ENCODE measurements at regions not wholly inside any gene's neighbourhood (a gene's known extent, or its start where the extent isn't known, plus 50 kb on each side); places are given as distances from the start of the nearest gene placed in this dataset.

- no peak for DNase-seq
Observed at GRCh38 chr6:41404182-41404845, 68.9 kb downstream of the NCR2 start.

DNA sequence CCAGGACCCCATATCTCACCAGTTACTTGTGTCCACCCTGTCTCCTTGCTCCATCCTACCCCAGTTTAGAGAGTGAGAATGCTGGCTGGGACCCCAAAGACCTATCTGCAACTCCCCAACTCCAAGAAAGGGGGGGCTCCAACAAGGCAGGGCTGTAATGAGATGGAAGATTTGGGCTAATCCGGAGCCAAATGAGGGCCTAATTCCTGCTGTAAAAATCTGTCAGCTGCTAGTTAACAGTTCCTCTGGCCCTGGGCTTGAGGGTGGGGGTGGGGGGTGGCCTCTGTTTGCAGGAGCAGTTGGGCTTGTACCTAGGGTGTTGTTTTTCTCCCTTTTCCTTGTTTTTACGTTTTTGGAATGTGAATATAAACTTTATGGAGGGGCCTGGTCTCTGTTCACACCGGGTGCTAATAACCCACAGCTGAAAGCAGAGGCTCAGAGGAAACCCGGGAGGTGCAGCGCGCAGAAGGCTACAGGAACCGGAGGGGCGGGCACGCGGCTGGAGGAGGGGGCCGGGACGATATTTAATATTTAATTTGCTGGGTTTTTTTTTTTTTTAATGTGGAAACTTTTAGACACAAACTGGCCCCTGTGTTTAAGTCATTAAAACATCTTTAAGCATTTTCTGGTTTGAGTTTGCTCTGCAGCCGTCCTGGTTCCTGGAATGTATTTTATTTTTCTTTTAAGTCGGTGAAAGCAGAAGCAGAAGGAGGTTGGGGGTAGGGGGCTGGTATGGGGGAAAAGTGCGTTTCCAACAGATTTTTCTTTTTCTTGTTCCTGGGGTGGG lies 70.7 kb downstream of the NCR2 start:
- no peak for DNase-seq

- no peak for DNase-seq
Observed at GRCh38 chr6:41406728-41407489, 71.5 kb downstream of the NCR2 start.

DNA sequence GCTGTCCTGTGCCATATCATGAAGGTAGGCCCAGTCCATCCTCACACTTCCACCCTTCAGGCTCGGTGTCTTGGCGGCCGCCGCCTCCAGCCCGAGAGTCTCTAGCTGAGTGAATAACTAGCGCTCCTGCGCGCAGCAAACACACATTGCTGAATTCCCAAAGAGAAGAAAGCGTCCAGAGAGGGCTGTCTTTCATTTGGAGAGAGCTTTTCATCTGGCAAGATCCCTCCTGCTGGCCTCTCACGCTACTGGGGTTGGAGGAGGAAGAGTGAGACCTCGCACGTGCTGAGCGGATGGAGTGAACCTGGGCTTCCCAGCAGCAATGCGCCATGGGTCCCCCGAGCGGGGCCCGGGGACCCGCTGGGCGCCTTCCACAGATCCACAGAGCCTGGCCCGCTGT lies 73.2 kb downstream of the NCR2 start:
- DNase-seq, result no peak

DNA sequence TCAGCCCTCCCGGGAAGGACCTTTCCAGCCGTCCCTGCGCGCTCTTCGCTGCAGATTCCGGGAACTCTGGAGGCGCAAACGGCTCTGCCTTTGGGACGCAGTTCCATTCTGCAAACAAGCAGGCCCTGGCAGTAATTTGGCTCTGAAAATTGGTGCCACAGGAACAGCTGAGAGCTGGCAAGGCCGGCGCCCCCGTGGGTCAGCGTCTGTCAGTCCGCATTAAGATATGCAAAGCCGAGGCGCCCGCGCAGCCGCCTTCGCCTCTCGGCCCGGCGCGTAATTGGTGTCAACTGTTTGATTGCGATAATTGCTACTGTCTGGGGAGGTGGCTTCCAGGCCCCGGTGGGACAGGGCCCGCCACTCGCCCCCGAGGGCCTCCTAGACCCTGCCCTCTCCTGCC lies 73.6 kb downstream of the NCR2 start:
- DNase-seq, result no peak

GRCh38 chr6:41409489-41409888 lies 74.1 kb downstream of the NCR2 start:
- DNase-seq, result no peak

GRCh38 chr6:41411961-41412360 lies 76.6 kb downstream of the NCR2 start:
- no peak for DNase-seq

- DNase-seq, result no peak
Observed at GRCh38 chr6:41413250-41413649, 77.8 kb downstream of the NCR2 start.

GRCh38 chr6:41416501-41416837 lies 81.1 kb downstream of the NCR2 start:
- DNase-seq, result no peak

DNA sequence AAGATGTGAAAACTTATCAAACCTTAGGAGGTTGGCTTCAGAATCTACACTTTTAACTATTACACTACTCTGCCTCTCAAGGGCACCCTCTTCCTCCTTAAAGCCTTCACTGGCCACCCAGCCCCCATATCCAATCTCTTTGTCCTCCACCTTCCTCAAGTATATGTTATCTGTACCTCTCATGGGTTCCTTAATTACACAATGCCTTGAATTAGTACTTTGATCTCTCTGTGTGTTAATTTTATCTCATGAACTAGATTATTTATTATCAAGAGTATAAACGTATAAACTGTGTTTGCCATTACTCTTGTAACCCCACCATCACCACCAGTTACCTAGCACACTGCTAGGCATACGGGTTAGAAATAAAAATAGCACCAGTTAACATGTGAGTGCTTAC lies 83.3 kb downstream of the NCR2 start:
- DNase-seq, result no peak

GRCh38 chr6:41419385-41419784 lies 84.0 kb downstream of the NCR2 start:
- DNase-seq, result no peak

DNA sequence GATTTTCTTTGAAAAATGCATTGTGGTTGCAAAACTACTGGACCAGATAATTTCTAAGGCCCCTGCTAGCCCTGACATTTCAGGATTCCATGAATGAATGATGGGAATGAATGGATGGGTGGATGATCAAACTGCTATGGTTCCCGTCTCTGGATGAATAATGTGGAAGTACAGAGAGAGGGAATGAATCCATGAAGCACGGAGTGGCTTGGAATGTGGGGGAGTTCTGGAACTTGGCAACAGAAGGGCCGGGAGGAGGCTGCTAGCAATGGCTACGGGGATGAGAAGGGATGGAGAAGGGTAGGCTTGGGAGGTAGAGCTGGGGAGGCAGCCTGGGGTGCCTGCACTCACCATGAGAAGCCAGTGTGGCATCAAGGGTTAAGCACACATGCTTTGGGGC lies 84.8 kb downstream of the NCR2 start:
- no peak for DNase-seq

DNA sequence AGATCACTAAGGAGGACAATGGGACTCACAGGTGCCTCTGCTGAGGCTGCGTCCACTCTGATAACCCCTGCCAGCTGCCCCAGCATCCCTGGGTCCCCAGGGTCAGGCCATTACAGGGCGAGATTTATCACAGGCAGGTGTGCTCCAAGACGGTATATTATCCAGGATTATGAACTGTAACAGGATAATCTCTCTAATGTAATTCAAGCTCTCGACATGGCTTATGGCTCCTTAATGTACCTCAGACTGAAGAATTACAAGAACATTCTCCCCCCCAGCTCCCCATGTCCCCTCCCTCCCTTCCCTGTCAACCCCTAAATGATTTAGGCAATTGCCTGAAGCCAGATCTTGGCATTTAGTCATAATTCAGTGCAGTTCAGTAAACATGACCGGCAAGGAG lies 86.8 kb downstream of the NCR2 start:
- no peak for DNase-seq

DNA sequence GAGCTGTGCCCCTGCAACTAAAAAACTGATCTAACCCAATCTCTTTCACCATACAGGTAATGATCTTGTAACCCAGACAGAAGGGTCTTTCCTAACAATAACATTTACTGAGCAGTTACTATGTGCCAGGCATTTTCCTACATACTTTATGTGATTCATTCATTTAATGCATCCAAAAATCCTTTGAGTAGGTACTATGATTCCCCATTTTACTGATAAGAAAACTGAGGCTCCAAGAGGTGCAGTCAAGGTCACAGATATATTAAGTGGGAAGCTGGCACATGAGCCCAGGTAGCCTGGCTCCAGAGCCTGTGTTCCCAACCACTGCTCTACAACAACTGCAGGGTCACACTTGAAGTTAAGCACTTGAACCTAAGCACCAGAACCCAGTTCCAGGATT lies 87.6 kb downstream of the NCR2 start:
- no peak for DNase-seq

- peak; percentile 36 for DNase-seq
Observed at GRCh38 chr6:41424370-41425058, 89.1 kb downstream of the NCR2 start.

DNA sequence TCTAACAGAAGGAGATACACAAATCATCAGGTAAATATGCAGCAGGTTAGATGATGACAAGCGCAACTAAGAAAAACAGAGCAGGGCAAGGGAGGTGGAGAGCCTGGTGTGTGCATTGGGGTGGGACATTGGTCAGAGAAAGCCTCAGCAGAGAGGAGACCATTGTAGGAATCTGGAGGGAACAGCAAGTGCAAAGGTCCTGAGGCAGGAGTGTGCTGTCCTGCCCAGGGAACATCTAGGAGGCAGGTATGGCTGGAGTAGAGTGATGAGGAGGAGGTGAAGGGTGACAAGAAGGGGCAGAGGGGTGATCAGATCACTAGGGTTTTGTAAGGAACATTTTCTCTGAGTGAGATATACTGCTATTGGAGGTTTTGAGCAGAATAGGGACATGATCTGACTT lies 90.1 kb downstream of the NCR2 start:
- no peak for DNase-seq

DNA sequence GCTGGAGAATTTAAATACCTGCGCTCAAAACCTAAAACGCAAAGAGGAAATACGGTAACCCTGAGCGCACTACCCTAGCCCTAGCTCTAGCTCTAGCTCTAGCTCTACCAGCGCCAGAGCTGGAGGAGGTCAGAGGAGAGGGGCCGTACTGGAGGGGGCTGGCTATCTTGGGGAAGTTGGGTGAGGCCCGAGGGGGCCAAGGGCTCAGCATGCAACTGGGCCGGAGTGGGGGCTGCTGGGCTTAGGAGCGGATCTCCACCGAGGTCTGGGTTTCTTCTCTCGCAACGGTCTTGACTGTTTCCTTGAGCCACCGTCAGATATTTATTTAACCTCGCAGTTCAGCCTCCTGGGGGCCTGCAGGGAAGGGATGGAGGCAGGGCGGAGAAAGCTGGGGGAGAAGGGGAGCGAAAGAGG lies 91.0 kb downstream of the NCR2 start:
- DNase-seq, result no peak

- DNase-seq, result no peak
Observed at GRCh38 chr6:41426888-41427641, 91.7 kb downstream of the NCR2 start.

DNA sequence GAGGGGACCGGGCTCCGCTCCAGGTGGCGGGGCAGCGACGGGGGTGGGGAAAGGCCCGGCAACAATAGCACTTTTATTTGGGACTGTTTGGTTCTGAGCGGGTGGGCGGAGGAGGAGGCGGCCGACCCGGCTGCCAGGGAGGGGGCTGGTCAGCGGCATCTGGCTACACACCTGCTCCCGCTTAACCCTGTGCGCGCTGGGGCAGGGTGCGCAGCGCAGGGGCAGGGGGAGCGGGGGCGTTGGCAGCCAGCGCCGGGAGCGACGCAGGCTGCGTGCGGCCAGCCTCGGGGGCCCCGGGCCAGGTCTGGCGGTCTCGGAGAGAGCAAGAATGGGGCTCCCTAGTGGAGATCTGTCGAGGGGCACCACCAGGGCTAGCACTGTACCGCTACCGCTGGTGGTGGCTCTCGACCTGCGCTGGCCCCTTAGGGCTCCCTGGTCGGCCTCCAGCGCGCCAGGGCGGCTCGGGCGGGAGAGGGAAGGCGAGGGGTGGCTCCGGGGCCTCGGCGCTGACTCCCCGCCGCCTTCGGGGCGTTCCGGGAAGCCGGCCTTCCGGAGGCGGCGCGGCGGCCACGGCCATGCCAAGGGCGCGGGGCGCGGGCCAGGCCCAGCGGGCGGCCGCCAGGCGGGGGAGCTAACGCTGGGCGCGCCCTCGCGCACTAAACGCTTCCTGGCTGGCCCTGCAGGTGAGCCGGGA lies 92.4 kb downstream of the NCR2 start:
- DNase-seq, result no peak

DNA sequence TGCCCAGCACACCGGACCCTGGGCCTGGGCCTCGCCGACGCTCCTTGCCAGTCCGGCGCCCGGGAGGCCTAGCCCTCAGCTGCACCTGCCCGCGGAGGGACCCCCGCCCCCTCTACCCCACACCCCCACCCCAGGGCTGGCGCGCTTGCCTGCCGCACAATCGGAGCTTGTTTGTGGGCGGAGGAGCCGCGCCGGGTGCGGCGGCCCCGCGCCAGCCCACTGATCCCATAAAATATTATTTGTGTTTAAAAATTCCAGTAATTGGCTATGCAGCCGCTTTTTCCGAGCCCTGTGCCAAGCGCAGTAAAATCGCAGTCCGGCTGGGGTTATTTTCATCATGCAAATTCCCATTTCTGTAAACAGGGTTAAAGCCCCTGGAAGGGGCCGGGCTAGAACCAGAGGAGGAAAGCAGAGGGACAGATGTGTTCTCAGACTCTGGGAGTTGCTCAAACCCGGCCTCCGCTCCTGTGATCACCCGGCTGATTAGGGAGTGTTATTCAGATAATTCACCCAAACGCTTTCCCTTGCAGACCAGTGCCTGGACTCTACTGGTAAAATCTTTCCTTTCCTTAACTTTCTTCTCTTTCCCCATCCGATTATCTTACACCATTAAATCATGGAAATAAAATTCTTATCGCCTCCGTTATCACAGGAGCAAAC lies 93.1 kb downstream of the NCR2 start:
- peak; percentile 76 for DNase-seq

DNA sequence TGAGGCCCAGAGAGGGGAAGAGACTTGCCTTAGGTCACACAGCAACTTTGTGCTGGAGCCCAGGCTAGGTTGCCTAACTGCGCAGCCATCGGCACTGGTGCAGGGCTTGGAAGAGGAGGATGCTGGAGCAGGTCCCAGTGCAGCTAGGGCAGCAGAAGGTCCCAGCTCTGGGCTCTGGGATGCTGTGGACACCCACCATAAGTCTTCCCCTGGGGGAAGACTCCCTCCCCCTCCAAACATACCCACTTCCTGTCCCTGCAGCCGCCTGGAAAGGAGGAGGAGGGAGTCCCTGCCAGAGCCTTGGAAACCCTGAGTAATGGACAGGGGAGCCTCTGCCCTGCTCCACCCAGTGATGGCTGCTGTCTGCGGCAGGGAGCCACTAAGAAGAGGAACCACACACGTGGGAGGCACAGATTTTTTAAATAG lies 93.6 kb downstream of the NCR2 start:
- DNase-seq, result no peak

Data from NCI-H1048 (cell line).